ENCODE measurements at regions not wholly inside any gene's neighbourhood (a gene's known extent, or its start where the extent isn't known, plus 50 kb on each side); places are given as distances from the start of the nearest gene placed in this dataset.

GRCh38 chr2:180656455-180656847 lies 324.0 kb upstream of the UBE2E3 start:
- DNase-seq, result peak; percentile 50

GRCh38 chr2:180655842-180656454 lies 324.5 kb upstream of the UBE2E3 start:
- DNase-seq, result peak; percentile 15

- no peak for DNase-seq
These were observed 325.0 kb upstream of the UBE2E3 start for GRCh38 chr2:180655393-180655792.

- DNase-seq, result peak; percentile 29
These were observed 326.9 kb upstream of the UBE2E3 start for GRCh38 chr2:180653481-180653880.

GRCh38 chr2:180652794-180653193 lies 327.6 kb upstream of the UBE2E3 start:
- no peak for DNase-seq

GRCh38 chr2:180651596-180651995 lies 328.8 kb upstream of the UBE2E3 start:
- DNase-seq, result no peak

GRCh38 chr2:180647621-180648020 lies 332.8 kb upstream of the UBE2E3 start:
- no peak for DNase-seq

- DNase-seq, result peak; percentile 10
These were observed 333.2 kb upstream of the UBE2E3 start for GRCh38 chr2:180647221-180647620.

- DNase-seq, result no peak
These were observed 333.6 kb upstream of the UBE2E3 start for GRCh38 chr2:180646756-180647155.

- DNase-seq, result peak; percentile 12
These were observed 335.7 kb upstream of the UBE2E3 start for GRCh38 chr2:180644709-180645108.

- DNase-seq, result no peak
These were observed 349.6 kb upstream of the UBE2E3 start for GRCh38 chr2:180630756-180631155.

- no peak for DNase-seq
These were observed 355.2 kb upstream of the UBE2E3 start for GRCh38 chr2:180625006-180625844.

GRCh38 chr2:180621941-180622918 lies 358.2 kb upstream of the UBE2E3 start:
- DNase-seq, result peak; percentile 82

GRCh38 chr2:180621366-180621765 lies 359.0 kb upstream of the UBE2E3 start:
- DNase-seq, result no peak

GRCh38 chr2:180618570-180618969 lies 361.8 kb upstream of the UBE2E3 start:
- DNase-seq, result no peak

- DNase-seq, result peak; percentile 73
These were observed 365.6 kb upstream of the UBE2E3 start for GRCh38 chr2:180614776-180615175.

- DNase-seq, result peak; percentile 40
These were observed 370.6 kb upstream of the UBE2E3 start for GRCh38 chr2:180609626-180610340.

GRCh38 chr2:180607514-180608049 lies 372.8 kb upstream of the UBE2E3 start:
- peak; percentile 82 for DNase-seq

- peak; percentile 17 for DNase-seq
These were observed 376.3 kb upstream of the UBE2E3 start for GRCh38 chr2:180604077-180604476.

- DNase-seq, result no peak
These were observed 379.4 kb upstream of the UBE2E3 start for GRCh38 chr2:180601016-180601415.

- no peak for DNase-seq
These were observed 380.6 kb upstream of the UBE2E3 start for GRCh38 chr2:180599804-180600203.

- no peak for DNase-seq
These were observed 383.2 kb upstream of the UBE2E3 start for GRCh38 chr2:180597179-180597578.
